Breast epithelium (tissue), 4 donors: ENCODE measurements at regions not wholly inside any gene's neighbourhood (a gene's known extent, or its start where the extent isn't known, plus 50 kb on each side); places are given as distances from the start of the nearest gene placed in this dataset.
"Not testable (repeated sequence)": the region's sequence is repeated elsewhere in the genome, so short reads cannot be mapped to it uniquely, and the experiment has no call there.

Source experiments
- DNase-seq, 2 donors: peaks; one replicate each; pipeline ENCODE4 v3.0.0-alpha.2; 2019; ENCODE audit warnings: low spot score in 2 of 2
- H3K27ac ChIP-seq, 2 donors: fragments of 200-600 bp; sonication (generic) in 1 of 2; one replicate each; pipeline ENCODE4 v1.5.1; 2016 to 2019; ENCODE audit warnings: mild to moderate bottlenecking in 1 of 2
- H3K27me3 ChIP-seq, 2 donors: fragments of 200-600 bp; sonication (generic) in 1 of 2; one replicate each; pipeline versions ENCODE4 v1.5.1 to v1.6.0; 2017 to 2019; ENCODE audit warnings: control low read depth in 1 of 2, mild to moderate bottlenecking in 1 of 2
- H3K36me3 ChIP-seq: fragments of 200-600 bp; one replicate; pipeline ENCODE4 v1.5.1; 2019
- H3K4me1 ChIP-seq, 2 donors: fragments of 200-600 bp; sonication (generic); one replicate each; pipeline ENCODE4 v1.5.1; 2016 to 2019; ENCODE audit warnings: control low read depth in 1 of 2
- H3K4me3 ChIP-seq, 3 donors: fragments of 200-600 bp; sonication (generic); 1 replicate in 2 of 3; 2 replicates in 1 of 3; pipeline ENCODE4 v1.5.1; 2016 to 2019; ENCODE audit warnings: mild to moderate bottlenecking in 3 of 3, moderate library complexity in 2 of 3
- H3K9me3 ChIP-seq, 2 donors: fragments of 200-600 bp; sonication (generic) in 1 of 2; one replicate each; pipeline ENCODE4 v1.5.1; 2016 to 2019; ENCODE audit warnings: control low read depth in 1 of 2
- POLR2A ChIP-seq: fragments of 450-650 bp; IDR thresholded peaks from one replicate; pipeline ENCODE4 v1.6.1; 2016; ENCODE audit warnings: antibody characterized with exemption, mild to moderate bottlenecking, moderate library complexity
- POLR2AphosphoS5 ChIP-seq, 3 donors: sonication (generic); formaldehyde crosslinking; IDR thresholded peaks; one replicate each; pipeline ENCODE4 v1.6.1; 2017; ENCODE audit warnings: antibody characterized with exemption in 3 of 3
- intact Hi-C: fragments of 100-400 bp; cut with DNase I; formaldehyde crosslinking; loops from one replicate; pipeline ENCODE4 v1.15.1; 2023; ENCODE audit warnings: low total_unique reads
- TF ChIP-seq, protein P1 (sequence below), 3 donors: fragments of 450-650 bp; IDR thresholded peaks; one replicate each; pipeline ENCODE4 v1.5.1; 2016 to 2017; ENCODE audit warnings: antibody characterized with exemption in 3 of 3, mild to moderate bottlenecking in 3 of 3, moderate library complexity in 3 of 3

DNA sequence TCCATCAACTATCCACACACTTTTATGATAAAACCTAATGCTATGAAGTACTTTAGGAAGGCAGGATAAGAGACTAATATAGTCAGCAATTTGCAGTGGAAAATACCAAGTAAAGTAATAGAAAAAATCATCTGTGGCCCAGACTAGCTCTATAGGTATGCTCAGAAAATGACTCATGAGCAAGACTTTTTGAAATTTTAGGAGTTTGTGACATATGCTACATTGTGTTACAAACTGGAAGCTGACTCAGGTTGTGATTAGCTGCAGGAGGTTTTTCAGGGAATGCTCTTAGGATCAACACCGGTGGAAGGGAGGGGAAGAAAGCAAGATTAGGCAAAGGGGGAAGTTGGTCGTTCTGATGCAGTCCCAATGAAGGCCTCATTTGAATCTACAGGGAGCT, 56.1 kb downstream of the FEZF1 start:
- Histone ChIP-seq H3K4me3 (no peak overlapping the region), H3K4me1 (no peaks in the 10 kb centered on the region), H3K9me3 (no peaks in the 10 kb centered on the region), H3K27ac (no peak overlapping the region), H3K36me3 (no peaks in the 10 kb centered on the region), H3K27me3 (no peaks in the 10 kb centered on the region)
- intact Hi-C loops: no loop called here
- no peak for DNase-seq
- TF ChIP-seq POLR2AphosphoS5 (IDR thresholded peaks at IDR 0.05) (no peak), POLR2A (no peak)
- TF ChIP-seq, protein P1, sequence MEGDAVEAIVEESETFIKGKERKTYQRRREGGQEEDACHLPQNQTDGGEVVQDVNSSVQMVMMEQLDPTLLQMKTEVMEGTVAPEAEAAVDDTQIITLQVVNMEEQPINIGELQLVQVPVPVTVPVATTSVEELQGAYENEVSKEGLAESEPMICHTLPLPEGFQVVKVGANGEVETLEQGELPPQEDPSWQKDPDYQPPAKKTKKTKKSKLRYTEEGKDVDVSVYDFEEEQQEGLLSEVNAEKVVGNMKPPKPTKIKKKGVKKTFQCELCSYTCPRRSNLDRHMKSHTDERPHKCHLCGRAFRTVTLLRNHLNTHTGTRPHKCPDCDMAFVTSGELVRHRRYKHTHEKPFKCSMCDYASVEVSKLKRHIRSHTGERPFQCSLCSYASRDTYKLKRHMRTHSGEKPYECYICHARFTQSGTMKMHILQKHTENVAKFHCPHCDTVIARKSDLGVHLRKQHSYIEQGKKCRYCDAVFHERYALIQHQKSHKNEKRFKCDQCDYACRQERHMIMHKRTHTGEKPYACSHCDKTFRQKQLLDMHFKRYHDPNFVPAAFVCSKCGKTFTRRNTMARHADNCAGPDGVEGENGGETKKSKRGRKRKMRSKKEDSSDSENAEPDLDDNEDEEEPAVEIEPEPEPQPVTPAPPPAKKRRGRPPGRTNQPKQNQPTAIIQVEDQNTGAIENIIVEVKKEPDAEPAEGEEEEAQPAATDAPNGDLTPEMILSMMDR (IDR thresholded peaks at IDR 0.05): no peak

DNA sequence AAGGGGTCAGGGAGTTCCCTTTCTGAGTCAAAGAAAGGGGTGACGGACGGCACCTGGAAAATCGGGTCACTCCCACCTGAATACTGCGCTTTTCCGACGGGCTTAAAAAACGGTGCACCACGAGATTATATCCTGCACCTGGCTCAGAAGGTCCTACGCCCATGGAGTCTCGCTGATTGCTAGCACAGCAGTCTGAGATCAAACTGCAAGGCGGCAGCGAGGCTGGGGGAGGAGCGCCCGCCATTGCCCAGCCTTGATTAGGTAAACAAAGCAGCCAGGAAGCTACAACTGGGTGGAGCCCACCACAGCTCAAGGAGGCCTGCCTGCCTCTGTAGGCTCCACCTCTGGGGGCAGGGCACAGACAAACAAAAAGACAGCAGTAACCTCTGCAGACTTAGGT, 65.8 kb downstream of the FEZF1 start:
- H3K27ac ChIP-seq, H3K4me3 ChIP-seq, DNase-seq, H3K36me3 ChIP-seq, H3K27me3 ChIP-seq, intact Hi-C loops, H3K9me3 ChIP-seq, H3K4me1 ChIP-seq: not testable (repeated sequence)

DNA sequence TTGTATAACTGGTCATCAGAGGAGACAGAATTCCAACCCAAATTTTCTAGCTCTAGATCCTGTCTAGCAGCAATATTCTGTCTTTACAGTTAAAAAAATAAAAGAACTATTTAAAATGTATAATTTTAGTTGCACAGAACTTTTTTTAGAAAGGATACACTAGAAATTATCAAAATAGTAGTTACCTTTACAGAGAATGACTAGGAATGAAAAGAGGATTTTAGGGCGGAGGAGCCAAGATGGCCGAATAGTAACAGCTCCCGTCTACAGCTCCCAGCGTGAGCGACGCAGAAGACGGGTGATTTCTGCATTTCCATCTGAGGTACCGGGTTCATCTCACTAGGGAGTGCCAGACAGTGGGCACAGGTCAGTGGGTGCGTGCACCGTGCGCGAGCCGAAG, 66.3 kb downstream of the FEZF1 start:
- DNase-seq, intact Hi-C loops, H3K27ac ChIP-seq, H3K4me1 ChIP-seq, H3K9me3 ChIP-seq, H3K27me3 ChIP-seq, H3K4me3 ChIP-seq, H3K36me3 ChIP-seq: not testable (repeated sequence)

DNA sequence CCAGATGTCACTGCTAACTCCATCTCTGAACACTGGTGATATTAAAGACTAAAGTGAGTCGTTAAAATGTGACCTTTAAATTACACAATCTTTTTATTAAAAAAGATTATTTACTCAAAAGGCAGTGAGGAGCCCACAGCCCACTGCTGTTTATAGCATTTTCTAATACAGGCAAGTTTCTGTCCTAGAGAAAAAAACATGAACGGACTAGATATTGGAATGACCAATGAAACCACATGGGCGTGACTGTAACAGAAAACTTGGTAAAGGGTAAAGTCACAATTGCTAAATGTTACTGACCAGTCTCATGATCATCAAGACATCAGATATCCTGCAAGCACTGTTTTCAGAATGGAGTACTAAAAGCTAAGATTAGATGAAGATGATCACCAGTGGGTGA, 78.7 kb downstream of the FEZF1 start:
- TF ChIP-seq POLR2AphosphoS5 (IDR thresholded peaks at IDR 0.05) (no peak), POLR2A (no peak)
- TF ChIP-seq, protein P1 (IDR thresholded peaks at IDR 0.05): no peak
- DNase-seq: no peak
- Histone ChIP-seq H3K4me1 (no peaks in the 10 kb centered on the region), H3K9me3 (no peaks in the 10 kb centered on the region), H3K4me3 (no peak overlapping the region), H3K27me3 (no peaks in the 10 kb centered on the region), H3K36me3 (no peaks in the 10 kb centered on the region), H3K27ac (no peak overlapping the region)
- intact Hi-C loops: no loop called here

DNA sequence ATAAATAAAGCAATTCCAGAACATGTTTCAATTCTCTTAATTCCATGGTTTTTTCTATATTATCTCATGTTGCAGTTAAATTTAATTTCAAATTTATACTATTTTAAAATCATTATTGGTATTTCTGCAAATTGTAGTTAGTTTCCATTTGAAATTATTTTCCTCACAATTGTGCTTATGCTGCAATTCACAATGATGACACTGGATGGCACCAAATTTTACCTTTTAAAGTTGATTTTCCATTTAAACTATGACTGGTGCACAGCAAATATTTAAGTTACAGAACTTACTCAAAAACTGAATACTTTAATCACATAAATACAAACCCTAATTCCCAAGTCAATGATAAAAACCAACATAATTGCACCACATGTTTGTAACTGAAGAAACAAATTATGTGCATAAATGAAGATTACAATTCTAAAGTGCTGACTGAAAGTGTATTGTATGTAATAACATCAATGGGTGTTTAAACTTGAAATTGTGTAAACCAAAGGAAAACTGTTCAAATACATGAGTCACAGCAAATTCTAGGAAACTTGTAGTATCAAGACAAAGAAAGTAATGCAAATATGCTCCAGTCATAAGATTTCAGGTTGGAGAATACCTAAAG, 75.3 kb upstream of the AASS start:
- DNase-seq: no peak
- TF ChIP-seq, protein P1 (IDR thresholded peaks at IDR 0.05): peak in 2 of 3 donors; percentile 55 to 67
- TF ChIP-seq POLR2A (no peak), POLR2AphosphoS5 (IDR thresholded peaks at IDR 0.05) (no peak)
- H3K27ac ChIP-seq: no peak overlapping the region
- no peaks in the 10 kb centered on the region for H3K4me1 ChIP-seq
- H3K9me3 ChIP-seq: no peaks in the 10 kb centered on the region
- no peaks in the 10 kb centered on the region for H3K27me3 ChIP-seq
- intact Hi-C loops: no loop called here
- no peaks in the 10 kb centered on the region for H3K36me3 ChIP-seq
- no peak overlapping the region for H3K4me3 ChIP-seq

DNA sequence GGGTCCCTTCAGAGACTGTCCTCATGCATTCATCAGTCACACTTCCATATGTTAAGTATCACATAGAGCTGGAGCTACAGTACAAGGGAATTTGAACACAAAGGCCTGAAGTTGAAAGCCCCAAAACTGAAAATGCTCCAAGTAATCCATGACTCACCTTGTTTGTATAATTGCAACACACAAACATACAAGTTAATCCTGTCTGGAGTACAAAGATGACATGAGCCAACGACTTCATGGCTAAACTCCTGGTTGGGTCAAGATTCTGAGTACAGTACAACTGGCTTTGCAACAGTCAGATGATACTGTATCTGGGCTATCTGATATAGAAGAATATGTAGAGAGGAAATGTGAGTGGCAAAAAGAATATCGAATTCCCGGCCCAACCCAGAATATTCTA, 73.1 kb upstream of the AASS start:
- no peaks in the 10 kb centered on the region for H3K9me3 ChIP-seq
- intact Hi-C loops: no loop called here
- no peak overlapping the region for H3K27ac ChIP-seq
- H3K4me3 ChIP-seq: no peak overlapping the region
- no peaks in the 10 kb centered on the region for H3K36me3 ChIP-seq
- no peak for TF ChIP-seq POLR2AphosphoS5 (IDR thresholded peaks at IDR 0.05)
- no peak for TF ChIP-seq POLR2A
- no peaks in the 10 kb centered on the region for H3K4me1 ChIP-seq
- no peak for DNase-seq
- H3K27me3 ChIP-seq: no peaks in the 10 kb centered on the region

DNA sequence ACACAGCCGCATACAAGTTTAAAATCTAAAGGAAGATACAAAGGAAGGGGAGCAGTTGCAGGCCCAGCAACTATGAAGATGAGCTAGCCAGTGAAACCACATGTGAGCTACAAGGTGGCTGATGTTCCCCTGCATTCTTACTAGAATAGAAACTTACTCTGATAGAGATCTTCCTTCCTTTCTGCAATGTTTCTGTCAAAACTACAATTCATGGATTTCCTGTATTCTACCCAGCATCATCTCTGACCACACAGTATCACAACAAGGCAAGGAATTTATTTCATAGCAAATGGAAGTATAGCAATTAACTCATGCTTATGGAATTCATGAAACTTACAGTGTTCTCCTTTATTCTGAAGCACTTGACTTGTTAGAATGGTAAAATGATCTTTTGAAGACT, 68.7 kb upstream of the AASS start:
- Histone ChIP-seq H3K4me1 (no peaks in the 10 kb centered on the region), H3K4me3 (no peak overlapping the region), H3K27me3 (no peaks in the 10 kb centered on the region), H3K27ac (no peak overlapping the region), H3K9me3 (peaks cover 0 to under 1% of the 10 kb centered on the region in 2 donors), H3K36me3 (no peaks in the 10 kb centered on the region)
- no peak for TF ChIP-seq POLR2A
- intact Hi-C loops: no loop called here
- no peak for DNase-seq
